ENCODE measurements at regions not wholly inside any gene's neighbourhood (a gene's known extent, or its start where the extent isn't known, plus 50 kb on each side); places are given as distances from the start of the nearest gene placed in this dataset.

DNA sequence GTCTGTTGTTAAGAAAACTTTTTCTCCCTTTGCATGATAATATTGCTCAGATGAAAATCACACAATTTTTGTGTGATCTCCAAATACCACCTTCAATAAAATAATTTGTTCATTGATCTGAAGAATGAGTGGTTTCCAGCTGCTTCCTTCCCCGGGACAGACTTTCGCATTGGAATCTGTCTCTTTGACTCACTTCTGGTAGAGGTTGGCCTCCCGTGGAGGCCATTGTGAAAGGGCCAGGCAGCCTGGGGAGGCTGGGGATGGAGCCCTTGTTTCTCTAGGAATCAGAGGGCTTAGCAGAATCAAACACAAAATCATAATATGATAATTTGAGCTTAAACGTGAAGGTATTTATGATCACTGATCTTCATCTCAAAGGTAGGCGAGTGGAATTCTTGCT lies 135.0 kb upstream of the ZNF536 start:
- TF ChIP-seq, protein P1, sequence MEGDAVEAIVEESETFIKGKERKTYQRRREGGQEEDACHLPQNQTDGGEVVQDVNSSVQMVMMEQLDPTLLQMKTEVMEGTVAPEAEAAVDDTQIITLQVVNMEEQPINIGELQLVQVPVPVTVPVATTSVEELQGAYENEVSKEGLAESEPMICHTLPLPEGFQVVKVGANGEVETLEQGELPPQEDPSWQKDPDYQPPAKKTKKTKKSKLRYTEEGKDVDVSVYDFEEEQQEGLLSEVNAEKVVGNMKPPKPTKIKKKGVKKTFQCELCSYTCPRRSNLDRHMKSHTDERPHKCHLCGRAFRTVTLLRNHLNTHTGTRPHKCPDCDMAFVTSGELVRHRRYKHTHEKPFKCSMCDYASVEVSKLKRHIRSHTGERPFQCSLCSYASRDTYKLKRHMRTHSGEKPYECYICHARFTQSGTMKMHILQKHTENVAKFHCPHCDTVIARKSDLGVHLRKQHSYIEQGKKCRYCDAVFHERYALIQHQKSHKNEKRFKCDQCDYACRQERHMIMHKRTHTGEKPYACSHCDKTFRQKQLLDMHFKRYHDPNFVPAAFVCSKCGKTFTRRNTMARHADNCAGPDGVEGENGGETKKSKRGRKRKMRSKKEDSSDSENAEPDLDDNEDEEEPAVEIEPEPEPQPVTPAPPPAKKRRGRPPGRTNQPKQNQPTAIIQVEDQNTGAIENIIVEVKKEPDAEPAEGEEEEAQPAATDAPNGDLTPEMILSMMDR (IDR thresholded peaks at IDR 0.05): no peak
- no peak for TF ChIP-seq RFX5 (IDR thresholded peaks at IDR 0.05; ENCODE audit: low read length)
- no peak for TF ChIP-seq POLR2AphosphoS5 (IDR thresholded peaks at IDR 0.05; ENCODE audit: low read depth, low read length)
- TF ChIP-seq, protein P2, sequence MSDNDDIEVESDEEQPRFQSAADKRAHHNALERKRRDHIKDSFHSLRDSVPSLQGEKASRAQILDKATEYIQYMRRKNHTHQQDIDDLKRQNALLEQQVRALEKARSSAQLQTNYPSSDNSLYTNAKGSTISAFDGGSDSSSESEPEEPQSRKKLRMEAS (IDR thresholded peaks at IDR 0.05; ENCODE audit: low read depth): no peak
- no peak for TF ChIP-seq NRF1 (IDR thresholded peaks at IDR 0.05; ENCODE audit: low read depth, low read length)

All from SK-N-SH (cell line).